Cardiac fibroblast (primary cell): ENCODE measurements at regions not wholly inside any gene's neighbourhood (a gene's known extent, or its start where the extent isn't known, plus 50 kb on each side); places are given as distances from the start of the nearest gene placed in this dataset.
A peak's percentile ranks its signal among the peaks of the same experiment; 100 is the strongest.

Experiments
- DNase-seq, 2 donors: peaks; one replicate each; pipeline versions ENCODE4 v3.0.0 to v3.0.0-alpha.2; 2010; ENCODE audit warnings: low read depth in 2 of 2
- H3K4me3 ChIP-seq, 2 donors: replicated peaks in 1 of 2; 1 replicate in 1 of 2; 2 replicates in 1 of 2; pipeline ENCODE4 v1.5.1; 2011; ENCODE audit warnings: low read depth in 2 of 2, low read length in 2 of 2, mild to moderate bottlenecking in 2 of 2, moderate library complexity in 1 of 2
- CTCF ChIP-seq: IDR thresholded peaks from one replicate; pipeline ENCODE4 v1.5.1; 2011; ENCODE audit warnings: low read depth, mild to moderate bottlenecking, low read length, inconsistent platforms

GRCh38 chr9:75483636-75484035, 395.3 kb downstream of the OSTF1 start:
- DNase-seq, result no peak
- H3K4me3 ChIP-seq, result no peak overlapping the region
- no peak for TF ChIP-seq CTCF

- DNase-seq, result no peak
- H3K4me3 ChIP-seq, result no peak overlapping the region
- TF ChIP-seq CTCF, result no peak
Measured at GRCh38 chr9:75487856-75488718, 399.8 kb downstream of the OSTF1 start.

GRCh38 chr9:75488719-75489110, 400.4 kb downstream of the OSTF1 start:
- no peak for TF ChIP-seq CTCF
- DNase-seq, result no peak
- no peak overlapping the region for H3K4me3 ChIP-seq

- no peak overlapping the region for H3K4me3 ChIP-seq
- no peak for TF ChIP-seq CTCF
- peak in 1 of 2 donors; percentile 1 for DNase-seq
Measured at GRCh38 chr9:75490326-75490725, 400.1 kb upstream of the PCSK5 start.

GRCh38 chr9:75491533-75491932, 398.9 kb upstream of the PCSK5 start:
- no peak overlapping the region for H3K4me3 ChIP-seq
- no peak for TF ChIP-seq CTCF
- no peak for DNase-seq

GRCh38 chr9:75499812-75500211, 390.7 kb upstream of the PCSK5 start:
- TF ChIP-seq CTCF, result no peak
- no peak for DNase-seq
- no peak overlapping the region for H3K4me3 ChIP-seq
